ENCODE measurements at regions not wholly inside any gene's neighbourhood (a gene's known extent, or its start where the extent isn't known, plus 50 kb on each side); places are given as distances from the start of the nearest gene placed in this dataset.

DNA sequence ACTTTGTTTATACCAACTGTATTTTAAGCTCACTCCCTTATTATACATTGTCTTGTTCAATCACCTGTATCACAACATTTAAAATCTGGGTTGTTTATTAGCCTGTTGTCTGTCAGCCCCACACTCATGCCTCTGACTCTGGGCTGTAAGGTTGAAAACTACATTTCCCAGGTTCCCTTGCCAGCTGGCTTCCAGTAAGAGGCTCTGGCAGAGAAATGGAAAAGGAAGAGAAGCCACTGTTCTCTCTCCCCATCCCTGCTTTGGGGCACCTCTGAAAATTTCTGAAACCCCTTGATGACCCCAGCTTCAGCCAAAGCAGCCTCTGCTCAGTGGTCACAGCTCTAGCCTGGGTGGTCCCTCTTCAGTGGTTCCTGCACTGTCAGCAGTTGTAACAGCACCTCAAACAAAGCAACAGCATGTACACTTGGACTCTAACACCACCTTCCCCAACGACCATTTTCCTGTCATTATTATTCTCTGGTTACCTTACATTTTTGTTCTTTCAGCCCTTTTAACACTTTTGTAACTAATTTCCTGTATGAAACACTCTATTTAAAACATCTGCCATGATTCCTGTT lies 108.9 kb upstream of the LGALSL start:
- Histone ChIP-seq H3K4me2 (no peak overlapping the region), H3K4me1 (no peaks in the 10 kb centered on the region), H4K20me1 (no peaks in the 10 kb centered on the region), H3K4me3 (no peak overlapping the region), H3K9ac (no peak overlapping the region), H3K27me3 (no peaks in the 10 kb centered on the region), H3K27ac (no peak overlapping the region), H3K36me3 (no peaks in the 10 kb centered on the region), H3K9me3 (no peaks in the 10 kb centered on the region)
- no peak for TF ChIP-seq Cebpa-rat (IDR thresholded peaks at IDR 0.05)

DNA sequence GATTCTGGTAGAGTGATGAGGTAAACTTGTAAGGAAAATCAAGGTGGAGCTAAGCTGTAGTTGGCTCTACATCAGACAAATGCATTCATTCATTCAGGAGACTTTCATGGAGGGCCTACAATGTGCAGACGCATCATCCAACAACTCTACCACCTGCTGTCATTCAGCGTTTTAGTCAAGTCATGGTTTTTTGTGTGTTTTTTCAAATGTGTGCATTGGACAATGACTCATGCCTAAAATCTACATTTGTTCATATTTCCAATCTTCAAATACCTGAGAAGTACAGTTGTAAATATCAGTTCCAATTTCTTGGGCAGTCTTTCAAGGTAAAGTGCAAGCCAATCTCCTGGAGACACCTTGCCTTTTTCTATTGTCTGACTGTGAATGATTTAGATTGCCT lies 108.0 kb upstream of the LGALSL start:
- no peak for TF ChIP-seq Cebpa-rat (IDR thresholded peaks at IDR 0.05)
- H3K4me2 ChIP-seq, result no peak overlapping the region

DNA sequence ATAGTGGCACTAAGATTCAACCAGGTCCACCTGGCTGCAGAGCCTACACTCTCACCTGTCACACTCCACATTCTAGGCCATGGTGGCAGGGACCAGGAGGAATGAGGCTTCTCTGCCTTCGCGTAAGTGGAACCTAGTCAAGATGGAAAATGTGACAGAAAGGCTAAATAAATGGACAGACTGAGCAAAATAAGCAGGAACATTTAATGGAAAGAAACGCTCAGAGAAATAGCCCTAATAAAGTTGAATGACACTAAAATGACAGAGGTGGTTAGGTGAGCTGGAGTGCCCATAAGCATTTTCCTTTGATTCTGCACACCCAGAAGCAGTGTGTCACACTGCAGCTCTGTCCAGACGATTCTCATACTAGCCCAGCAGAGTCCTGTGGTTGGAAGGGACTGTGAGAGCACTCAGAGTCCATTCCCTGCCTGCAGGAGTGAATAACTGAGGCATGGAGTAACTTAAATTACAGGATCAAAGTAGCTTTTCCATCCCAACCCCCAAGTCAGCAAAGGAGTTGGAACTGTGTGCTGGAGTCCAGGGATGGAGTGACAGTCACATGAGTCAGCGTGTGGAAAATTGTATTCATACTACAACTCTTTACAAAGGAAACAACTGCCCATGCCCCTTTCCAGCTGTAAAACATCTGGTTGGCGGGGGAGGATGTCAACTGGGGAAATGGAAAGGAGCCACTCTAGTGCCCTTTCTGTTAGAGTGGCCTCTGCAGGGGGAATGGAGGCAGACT lies 105.4 kb upstream of the LGALSL start:
- Histone ChIP-seq H3K4me1 (no peaks in the 10 kb centered on the region), H3K9ac (no peak overlapping the region), H3K4me2 (no peak overlapping the region), H4K20me1 (no peaks in the 10 kb centered on the region), H3K9me3 (peaks cover 8% of the 10 kb centered on the region; the same call in 1 of the 2 replicates), H3K27ac (no peak overlapping the region), H3K36me3 (no peaks in the 10 kb centered on the region), H3K4me3 (no peak overlapping the region), H3K27me3 (no peaks in the 10 kb centered on the region)
- TF ChIP-seq Cebpa-rat (IDR thresholded peaks at IDR 0.05), result no peak

More for the DNA sequence above, 108.0 kb upstream of the LGALSL start:
- H3K4me1 ChIP-seq, result no peaks in the 10 kb centered on the region
- H3K4me3 ChIP-seq, result no peak overlapping the region
- no peaks in the 10 kb centered on the region for H3K27me3 ChIP-seq
- no peak overlapping the region for H3K9ac ChIP-seq
- no peaks in the 10 kb centered on the region for H4K20me1 ChIP-seq
- no peak overlapping the region for H3K27ac ChIP-seq
- no peaks in the 10 kb centered on the region for H3K36me3 ChIP-seq
- no peaks in the 10 kb centered on the region for H3K9me3 ChIP-seq

- Histone ChIP-seq H3K4me2 (no peak overlapping the region), H3K27me3 (no peaks in the 10 kb centered on the region), H3K4me3 (no peak overlapping the region), H3K9ac (no peak overlapping the region), H3K36me3 (no peaks in the 10 kb centered on the region), H3K27ac (no peak overlapping the region), H3K4me1 (no peaks in the 10 kb centered on the region), H3K9me3 (peaks cover 8% of the 10 kb centered on the region; the same call in 1 of the 2 replicates), H4K20me1 (no peaks in the 10 kb centered on the region)
- no peak for TF ChIP-seq Cebpa-rat (IDR thresholded peaks at IDR 0.05)
Measured at GRCh38 chr2:64349131-64349530, 104.8 kb upstream of the LGALSL start.

GRCh38 chr2:64350996-64351395 lies 103.0 kb upstream of the LGALSL start:
- Histone ChIP-seq H3K4me2 (no peak overlapping the region), H4K20me1 (no peaks in the 10 kb centered on the region), H3K27me3 (no peaks in the 10 kb centered on the region), H3K36me3 (no peaks in the 10 kb centered on the region), H3K27ac (no peak overlapping the region), H3K9ac (no peak overlapping the region), H3K4me3 (no peak overlapping the region), H3K9me3 (peaks cover 8% of the 10 kb centered on the region; the same call in 1 of the 2 replicates), H3K4me1 (peaks cover 11% of the 10 kb centered on the region)
- no peak for TF ChIP-seq Cebpa-rat (IDR thresholded peaks at IDR 0.05)

GRCh38 chr2:64352292-64352691 lies 101.7 kb upstream of the LGALSL start:
- no peaks in the 10 kb centered on the region for H3K36me3 ChIP-seq
- no peaks in the 10 kb centered on the region for H4K20me1 ChIP-seq
- H3K4me3 ChIP-seq, result no peak overlapping the region
- peaks cover 8% of the 10 kb centered on the region; the same call in 1 of the 2 replicates for H3K9me3 ChIP-seq
- TF ChIP-seq Cebpa-rat (IDR thresholded peaks at IDR 0.05), result no peak
- no peak overlapping the region for H3K4me2 ChIP-seq
- H3K4me1 ChIP-seq, result peaks cover 11% of the 10 kb centered on the region
- H3K9ac ChIP-seq, result no peak overlapping the region
- no peaks in the 10 kb centered on the region for H3K27me3 ChIP-seq
- no peak overlapping the region for H3K27ac ChIP-seq

DNA sequence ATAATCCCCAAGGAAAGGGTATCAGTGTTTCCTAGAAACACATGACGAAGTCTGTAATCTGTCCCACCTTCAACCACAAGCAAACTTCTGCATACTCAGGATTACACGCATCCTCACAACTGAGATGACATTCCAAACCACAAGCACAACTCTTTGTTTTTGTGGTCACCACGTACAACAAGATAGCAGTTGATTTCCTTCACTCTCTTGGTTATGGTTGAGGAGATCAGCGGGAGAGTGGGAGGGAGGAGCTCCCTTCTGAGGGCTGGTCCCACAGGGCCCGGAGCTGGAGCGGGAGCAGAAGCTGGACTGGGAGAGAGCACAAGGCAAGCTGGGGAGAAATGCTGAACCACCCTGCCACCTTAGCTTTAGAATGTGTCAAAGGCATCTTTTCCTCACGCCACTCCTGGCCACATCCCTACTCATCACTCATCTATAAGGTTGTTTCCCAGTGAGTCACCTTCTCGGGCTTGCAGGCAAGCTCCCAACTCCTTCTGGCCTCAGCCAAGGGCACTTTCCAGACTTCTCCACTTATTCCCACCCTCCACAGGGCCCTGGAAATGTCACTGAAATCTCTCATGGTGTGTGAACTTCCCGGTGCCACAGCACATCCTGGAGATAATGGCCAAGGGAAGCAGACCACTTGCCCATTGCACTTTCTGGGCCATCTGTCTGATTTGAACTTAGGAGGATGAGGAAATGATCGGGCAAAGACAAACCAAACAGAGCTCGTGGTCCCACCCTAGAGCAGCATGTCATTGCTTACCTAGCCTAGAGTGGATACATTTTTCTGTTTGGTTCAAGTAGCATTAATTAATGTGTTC lies 98.9 kb upstream of the LGALSL start:
- Histone ChIP-seq H3K9ac (no peak overlapping the region), H3K4me3 (no peak overlapping the region), H4K20me1 (no peaks in the 10 kb centered on the region), H3K4me2 (peak overlapping the region; percentile 45), H3K27me3 (no peaks in the 10 kb centered on the region), H3K36me3 (no peaks in the 10 kb centered on the region), H3K27ac (no peak overlapping the region), H3K9me3 (peaks cover 8% of the 10 kb centered on the region; the same call in 1 of the 2 replicates), H3K4me1 (peaks cover 21% of the 10 kb centered on the region)
- no peak for TF ChIP-seq Cebpa-rat (IDR thresholded peaks at IDR 0.05)

DNA sequence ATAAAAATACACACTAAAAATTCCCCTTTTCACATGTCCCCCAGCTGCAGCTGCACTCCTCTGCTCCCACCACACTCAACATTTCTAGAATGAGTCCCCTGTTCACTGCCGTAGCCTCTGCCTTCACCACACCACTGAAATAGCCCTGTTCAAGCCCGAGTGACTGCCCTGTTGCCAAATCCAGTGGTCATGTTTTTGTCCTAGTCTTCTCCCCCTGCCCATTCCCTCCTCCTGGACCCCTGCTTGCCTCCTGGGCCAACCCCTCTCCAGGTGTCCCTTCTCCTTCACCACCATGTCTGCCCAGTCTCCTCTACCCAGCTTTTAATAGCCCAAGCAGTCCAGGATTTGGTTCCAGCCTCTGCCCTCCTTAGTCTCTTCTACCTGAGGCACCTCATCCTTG lies 97.1 kb upstream of the LGALSL start:
- H3K4me2 ChIP-seq, result no peak overlapping the region
- peaks cover 8% of the 10 kb centered on the region; the same call in 1 of the 2 replicates for H3K9me3 ChIP-seq
- no peaks in the 10 kb centered on the region for H3K27me3 ChIP-seq
- no peaks in the 10 kb centered on the region for H4K20me1 ChIP-seq
- H3K4me1 ChIP-seq, result peaks cover 31% of the 10 kb centered on the region
- no peak for TF ChIP-seq Cebpa-rat (IDR thresholded peaks at IDR 0.05)
- H3K27ac ChIP-seq, result no peak overlapping the region
- no peak overlapping the region for H3K4me3 ChIP-seq
- no peaks in the 10 kb centered on the region for H3K36me3 ChIP-seq
- H3K9ac ChIP-seq, result no peak overlapping the region

DNA sequence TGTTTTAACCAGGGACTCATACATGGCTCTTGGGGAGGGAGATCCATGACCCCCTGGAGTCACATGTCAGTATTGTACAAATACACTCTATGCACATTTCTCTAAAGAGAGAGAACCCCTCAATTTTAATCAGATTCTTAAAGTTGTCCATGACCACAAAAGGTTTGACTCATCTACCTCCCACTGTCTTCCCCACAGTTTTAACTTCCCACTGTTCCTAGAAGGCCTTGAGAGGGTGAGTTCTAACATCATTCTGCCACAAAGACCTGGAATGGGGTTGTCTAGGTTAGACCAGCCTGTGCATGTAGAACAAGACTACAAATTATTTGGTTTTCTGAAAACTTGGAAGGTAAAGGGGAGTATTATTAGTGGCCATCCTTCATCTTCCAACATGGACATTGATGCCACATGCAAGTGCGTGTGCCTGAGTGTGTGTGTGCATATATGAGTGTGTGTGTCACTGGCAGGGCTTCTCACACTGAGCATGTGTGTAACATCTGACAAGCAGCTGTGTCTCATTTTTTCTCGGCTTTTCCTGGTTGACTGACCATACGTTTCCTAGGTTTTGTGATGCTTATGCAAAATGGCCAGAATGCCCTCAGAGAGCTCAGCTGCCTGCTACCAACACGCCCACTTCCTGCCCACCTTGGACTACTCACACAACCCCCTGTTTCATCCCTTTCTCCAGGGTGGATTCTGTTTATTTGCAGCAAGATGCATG lies 94.6 kb upstream of the LGALSL start:
- Histone ChIP-seq H3K4me3 (no peak overlapping the region), H3K9ac (no peak overlapping the region), H3K27me3 (no peaks in the 10 kb centered on the region), H4K20me1 (no peaks in the 10 kb centered on the region), H3K36me3 (no peaks in the 10 kb centered on the region), H3K27ac (no peak overlapping the region), H3K9me3 (no peaks in the 10 kb centered on the region), H3K4me1 (peaks cover 31% of the 10 kb centered on the region), H3K4me2 (peak overlapping the region; percentile 59)
- TF ChIP-seq Cebpa-rat (IDR thresholded peaks at IDR 0.05), result no peak

Data from BLaER1 (cell line).